Ascending aorta (tissue), 2 donors: ENCODE measurements at regions not wholly inside any gene's neighbourhood (a gene's known extent, or its start where the extent isn't known, plus 50 kb on each side); places are given as distances from the start of the nearest gene placed in this dataset.

Experiments used
- DNase-seq, 2 donors: peaks; one replicate each; pipeline ENCODE4 v3.0.0-alpha.2; 2019; ENCODE audit warnings: low spot score in 2 of 2
- H3K27ac ChIP-seq, 2 donors: fragments of 200-600 bp; sonication (generic); one replicate each; pipeline ENCODE4 v1.5.1; 2016 to 2017; ENCODE audit warnings: mild to moderate bottlenecking in 1 of 2
- H3K27me3 ChIP-seq: fragments of 200-600 bp; sonication (generic); one replicate; pipeline ENCODE4 v1.5.1; 2017
- H3K36me3 ChIP-seq, 2 donors: fragments of 200-600 bp; sonication (generic); one replicate each; pipeline ENCODE4 v1.5.1; 2016
- H3K4me1 ChIP-seq, 2 donors: fragments of 200-600 bp; sonication (generic); one replicate each; pipeline ENCODE4 v1.5.1; 2016 to 2017; ENCODE audit warnings: mild to moderate bottlenecking in 1 of 2
- H3K4me3 ChIP-seq, 2 donors: fragments of 200-600 bp; sonication (generic); one replicate each; pipeline ENCODE4 v1.5.1; 2016 to 2017; ENCODE audit warnings: mild to moderate bottlenecking in 1 of 2
- H3K9me3 ChIP-seq, 2 donors: fragments of 200-600 bp; sonication (generic); one replicate each; pipeline ENCODE4 v1.5.1; 2016
- CTCF ChIP-seq, 3 experiments: fragments of 200-600 bp in 2 of 3; fragments of 450-650 bp in 1 of 3; sonication (generic) in 2 of 3; IDR thresholded peaks; one replicate each; pipeline ENCODE4 v1.5.1; 2016 to 2019; ENCODE audit warnings: antibody characterized with exemption in 3 of 3, mild to moderate bottlenecking in 1 of 3, moderate library complexity in 1 of 3
- intact Hi-C: fragments of 100-400 bp; cut with DNase I; formaldehyde crosslinking; loops from one replicate; pipeline ENCODE4 v1.15.1; 2023

- no peak for DNase-seq
- no peaks in the 10 kb centered on the region for H3K4me1 ChIP-seq
- TF ChIP-seq CTCF (IDR thresholded peaks at IDR 0.05), result no peak
These were observed 58.6 kb upstream of the NYAP2 start for GRCh38 chr2:225340923-225341322.

GRCh38 chr2:225337183-225337582, 62.3 kb upstream of the NYAP2 start:
- no peaks in the 10 kb centered on the region for H3K36me3 ChIP-seq
- DNase-seq, result no peak
- no peaks in the 10 kb centered on the region for H3K27me3 ChIP-seq
- H3K9me3 ChIP-seq, result no peaks in the 10 kb centered on the region
- no peak overlapping the region for H3K27ac ChIP-seq
- intact Hi-C loops, result no loop called here
- no peak overlapping the region for H3K4me3 ChIP-seq
- H3K4me1 ChIP-seq, result no peaks in the 10 kb centered on the region
- no peak for TF ChIP-seq CTCF (IDR thresholded peaks at IDR 0.05)

More at GRCh38 chr2:225340923-225341322, 58.6 kb upstream of the NYAP2 start:
- Histone ChIP-seq H3K36me3 (no peaks in the 10 kb centered on the region), H3K4me3 (no peak overlapping the region), H3K27me3 (no peaks in the 10 kb centered on the region), H3K9me3 (no peaks in the 10 kb centered on the region), H3K27ac (no peak overlapping the region)
- intact Hi-C loops, result no loop called here

- H3K4me3 ChIP-seq, result no peak overlapping the region
- intact Hi-C loops, result no loop called here
- TF ChIP-seq CTCF (IDR thresholded peaks at IDR 0.05), result no peak
- H3K9me3 ChIP-seq, result no peaks in the 10 kb centered on the region
- no peak overlapping the region for H3K27ac ChIP-seq
- no peaks in the 10 kb centered on the region for H3K36me3 ChIP-seq
- DNase-seq, result no peak
- H3K27me3 ChIP-seq, result no peaks in the 10 kb centered on the region
- H3K4me1 ChIP-seq, result no peaks in the 10 kb centered on the region
These were observed 65.0 kb upstream of the NYAP2 start for GRCh38 chr2:225334514-225334913.

GRCh38 chr2:225328192-225328591, 71.3 kb upstream of the NYAP2 start:
- Histone ChIP-seq H3K9me3 (no peaks in the 10 kb centered on the region), H3K27me3 (no peaks in the 10 kb centered on the region), H3K4me3 (no peak overlapping the region), H3K4me1 (no peaks in the 10 kb centered on the region), H3K27ac (no peak overlapping the region), H3K36me3 (no peaks in the 10 kb centered on the region)
- no peak for DNase-seq
- intact Hi-C loops, result no loop called here
- TF ChIP-seq CTCF (IDR thresholded peaks at IDR 0.05), result no peak

- H3K27ac ChIP-seq, result no peak overlapping the region
- H3K9me3 ChIP-seq, result no peaks in the 10 kb centered on the region
- H3K4me3 ChIP-seq, result no peak overlapping the region
- H3K27me3 ChIP-seq, result no peaks in the 10 kb centered on the region
- intact Hi-C loops, result no loop called here
- no peaks in the 10 kb centered on the region for H3K36me3 ChIP-seq
- DNase-seq, result no peak
- H3K4me1 ChIP-seq, result no peaks in the 10 kb centered on the region
- TF ChIP-seq CTCF (IDR thresholded peaks at IDR 0.05), result no peak
These were observed 72.5 kb upstream of the NYAP2 start for GRCh38 chr2:225326969-225327368.

- Histone ChIP-seq H3K4me3 (no peak overlapping the region), H3K4me1 (no peaks in the 10 kb centered on the region), H3K27ac (no peak overlapping the region), H3K9me3 (peaks cover 0 to 15% of the 10 kb centered on the region in 2 donors), H3K36me3 (no peaks in the 10 kb centered on the region), H3K27me3 (no peaks in the 10 kb centered on the region)
- DNase-seq, result no peak
- intact Hi-C loops, result no loop called here
- no peak for TF ChIP-seq CTCF (IDR thresholded peaks at IDR 0.05)
These were observed 79.6 kb upstream of the NYAP2 start for GRCh38 chr2:225319872-225320271.
